ENCODE measurements at regions not wholly inside any gene's neighbourhood (a gene's known extent, or its start where the extent isn't known, plus 50 kb on each side); places are given as distances from the start of the nearest gene placed in this dataset.

GRCh38 chr21:27292229-27292628 is 325.3 kb upstream of the ADAMTS5 start (continued):
- TF ChIP-seq ZNF462 (CRISPR knock-in tag; IDR thresholded peaks at IDR 0.05) (no peak), STAT1 (IDR thresholded peaks at IDR 0.05; ENCODE audit: unreplicated experiment) (no peak), ZNF331 (CRISPR knock-in tag; IDR thresholded peaks at IDR 0.05; ENCODE audit: low read depth) (no peak), JUNB (IDR thresholded peaks at IDR 0.05; ENCODE audit: unreplicated experiment) (no peak)

DNA sequence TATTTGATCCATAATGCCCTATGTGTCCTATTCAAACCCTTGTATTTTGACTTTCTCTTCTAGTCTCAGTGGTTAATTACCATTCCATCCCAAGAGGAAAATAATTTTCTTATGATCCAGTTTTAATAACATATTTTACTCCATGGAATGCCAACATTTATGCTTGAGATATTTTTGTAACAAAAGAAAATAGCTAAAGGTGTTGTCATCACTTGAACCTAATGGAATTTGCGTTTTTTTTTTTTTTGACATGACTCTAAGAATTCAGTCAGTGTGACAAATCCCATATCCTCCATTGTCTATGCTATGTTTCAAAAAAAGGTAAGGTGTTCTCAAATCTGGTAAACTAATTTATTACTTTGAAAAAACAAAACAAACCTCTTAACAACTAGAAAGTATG is 324.1 kb upstream of the ADAMTS5 start:
- peaks cover 10% of the 10 kb centered on the region; the same call in 1 of the 2 replicates for H3K9me2 ChIP-seq (ENCODE audit: insufficient read depth)
- no peak overlapping the region for H3K27ac Mint-ChIP-seq
- TF ChIP-seq ETS1 (IDR thresholded peaks at IDR 0.05) (no peak), POLR2AphosphoS5 (IDR thresholded peaks at IDR 0.05; ENCODE audit: low read depth) (no peak), JUNB (IDR thresholded peaks at IDR 0.05; ENCODE audit: unreplicated experiment) (no peak), EZH2phosphoT487 (IDR thresholded peaks at IDR 0.05; ENCODE audit: unreplicated experiment) (no peak), STAT1 (IDR thresholded peaks at IDR 0.05; ENCODE audit: unreplicated experiment) (no peak), ZNF114 (CRISPR knock-in tag; IDR thresholded peaks at IDR 0.05) (no peak)
- TF ChIP-seq, protein P1, sequence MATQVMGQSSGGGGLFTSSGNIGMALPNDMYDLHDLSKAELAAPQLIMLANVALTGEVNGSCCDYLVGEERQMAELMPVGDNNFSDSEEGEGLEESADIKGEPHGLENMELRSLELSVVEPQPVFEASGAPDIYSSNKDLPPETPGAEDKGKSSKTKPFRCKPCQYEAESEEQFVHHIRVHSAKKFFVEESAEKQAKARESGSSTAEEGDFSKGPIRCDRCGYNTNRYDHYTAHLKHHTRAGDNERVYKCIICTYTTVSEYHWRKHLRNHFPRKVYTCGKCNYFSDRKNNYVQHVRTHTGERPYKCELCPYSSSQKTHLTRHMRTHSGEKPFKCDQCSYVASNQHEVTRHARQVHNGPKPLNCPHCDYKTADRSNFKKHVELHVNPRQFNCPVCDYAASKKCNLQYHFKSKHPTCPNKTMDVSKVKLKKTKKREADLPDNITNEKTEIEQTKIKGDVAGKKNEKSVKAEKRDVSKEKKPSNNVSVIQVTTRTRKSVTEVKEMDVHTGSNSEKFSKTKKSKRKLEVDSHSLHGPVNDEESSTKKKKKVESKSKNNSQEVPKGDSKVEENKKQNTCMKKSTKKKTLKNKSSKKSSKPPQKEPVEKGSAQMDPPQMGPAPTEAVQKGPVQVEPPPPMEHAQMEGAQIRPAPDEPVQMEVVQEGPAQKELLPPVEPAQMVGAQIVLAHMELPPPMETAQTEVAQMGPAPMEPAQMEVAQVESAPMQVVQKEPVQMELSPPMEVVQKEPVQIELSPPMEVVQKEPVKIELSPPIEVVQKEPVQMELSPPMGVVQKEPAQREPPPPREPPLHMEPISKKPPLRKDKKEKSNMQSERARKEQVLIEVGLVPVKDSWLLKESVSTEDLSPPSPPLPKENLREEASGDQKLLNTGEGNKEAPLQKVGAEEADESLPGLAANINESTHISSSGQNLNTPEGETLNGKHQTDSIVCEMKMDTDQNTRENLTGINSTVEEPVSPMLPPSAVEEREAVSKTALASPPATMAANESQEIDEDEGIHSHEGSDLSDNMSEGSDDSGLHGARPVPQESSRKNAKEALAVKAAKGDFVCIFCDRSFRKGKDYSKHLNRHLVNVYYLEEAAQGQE (IDR thresholded peaks at IDR 0.05; ENCODE audit: unreplicated experiment), result no peak

More for the DNA sequence above, 324.1 kb upstream of the ADAMTS5 start:
- Mint-ChIP-seq H3K27me3 (ENCODE audit: insufficient read depth, low read depth, poor library complexity) (no peaks in the 10 kb centered on the region), H3K4me1 (no peaks in the 10 kb centered on the region), H3K4me3 (no peak overlapping the region), H3K36me3 (ENCODE audit: low read depth) (peaks cover 8% of the 10 kb centered on the region; the same call in 2 of the 3 replicates), H3K9me3 (peaks cover 12% of the 10 kb centered on the region)
- Histone ChIP-seq H3K79me2 (replicated peaks; ENCODE audit: insufficient read depth) (no peaks in the 10 kb centered on the region), H4K20me1 (replicated peaks; ENCODE audit: insufficient read depth) (no peaks in the 10 kb centered on the region), H3K27me3 (ENCODE audit: insufficient read depth) (no peaks in the 10 kb centered on the region), H3K4me1 (ENCODE audit: insufficient read depth) (no peaks in the 10 kb centered on the region), H3K4me2 (no peak overlapping the region), H3K27ac (ENCODE audit: low read depth) (no peak overlapping the region), H3K36me3 (ENCODE audit: insufficient read depth) (no peaks in the 10 kb centered on the region; the same call in 1 of the 2 replicates), H3F3A (replicated peaks; ENCODE audit: low read depth) (no peaks in the 10 kb centered on the region), H3K4me3 (no peak overlapping the region), H2AFZ (no peak overlapping the region)
- no peak for ATAC-seq
- no peak for DNase-seq (ENCODE audit: low spot score)

All from GM23338 (cell line).